ENCODE measurements at regions not wholly inside any gene's neighbourhood (a gene's known extent, or its start where the extent isn't known, plus 50 kb on each side); places are given as distances from the start of the nearest gene placed in this dataset.

DNA sequence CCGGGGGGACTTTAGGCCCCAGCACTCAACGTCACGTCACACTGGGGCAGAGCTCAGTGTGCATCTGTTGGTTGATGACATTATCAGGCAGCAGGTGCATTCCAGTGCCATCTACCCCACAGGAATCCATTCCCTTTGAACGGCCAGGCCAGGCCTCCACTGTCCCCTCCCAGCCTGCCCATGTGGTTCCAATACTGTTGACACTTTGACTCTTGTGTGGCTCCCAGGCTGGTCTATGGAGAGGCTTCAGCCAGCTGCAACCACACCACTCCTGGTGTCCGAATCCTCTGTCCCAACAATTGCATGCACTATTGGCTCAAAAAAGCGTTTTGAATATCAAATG is 92.0 kb upstream of the SIM2 start:
- no peak for TF ChIP-seq EZH2phosphoT487 (IDR thresholded peaks at IDR 0.05; ENCODE audit: borderline replicate concordance, low read length)
- TF ChIP-seq, protein P1, sequence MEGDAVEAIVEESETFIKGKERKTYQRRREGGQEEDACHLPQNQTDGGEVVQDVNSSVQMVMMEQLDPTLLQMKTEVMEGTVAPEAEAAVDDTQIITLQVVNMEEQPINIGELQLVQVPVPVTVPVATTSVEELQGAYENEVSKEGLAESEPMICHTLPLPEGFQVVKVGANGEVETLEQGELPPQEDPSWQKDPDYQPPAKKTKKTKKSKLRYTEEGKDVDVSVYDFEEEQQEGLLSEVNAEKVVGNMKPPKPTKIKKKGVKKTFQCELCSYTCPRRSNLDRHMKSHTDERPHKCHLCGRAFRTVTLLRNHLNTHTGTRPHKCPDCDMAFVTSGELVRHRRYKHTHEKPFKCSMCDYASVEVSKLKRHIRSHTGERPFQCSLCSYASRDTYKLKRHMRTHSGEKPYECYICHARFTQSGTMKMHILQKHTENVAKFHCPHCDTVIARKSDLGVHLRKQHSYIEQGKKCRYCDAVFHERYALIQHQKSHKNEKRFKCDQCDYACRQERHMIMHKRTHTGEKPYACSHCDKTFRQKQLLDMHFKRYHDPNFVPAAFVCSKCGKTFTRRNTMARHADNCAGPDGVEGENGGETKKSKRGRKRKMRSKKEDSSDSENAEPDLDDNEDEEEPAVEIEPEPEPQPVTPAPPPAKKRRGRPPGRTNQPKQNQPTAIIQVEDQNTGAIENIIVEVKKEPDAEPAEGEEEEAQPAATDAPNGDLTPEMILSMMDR (IDR thresholded peaks at IDR 0.05; ENCODE audit: low read depth, low read length, poor library complexity, severe bottlenecking): no peak
